ENCODE measurements at regions not wholly inside any gene's neighbourhood (a gene's known extent, or its start where the extent isn't known, plus 50 kb on each side); places are given as distances from the start of the nearest gene placed in this dataset.
A peak's percentile ranks its signal among the peaks of the same experiment; 100 is the strongest.

- no peak for DNase-seq (ENCODE audit: low spot score)
- Mint-ChIP-seq H3K27me3 (ENCODE audit: low read depth) (peaks cover 13% of the 10 kb centered on the region), H3K36me3 (ENCODE audit: low read depth) (no peaks in the 10 kb centered on the region), H3K4me1 (ENCODE audit: low read depth) (no peaks in the 10 kb centered on the region), H3K27ac (no peak overlapping the region), H3K9me3 (no peaks in the 10 kb centered on the region), H3K4me3 (ENCODE audit: low read depth) (no peak overlapping the region)
- intact Hi-C loops (cut with micrococcal nuclease) = no loop called here
These were observed 53.5 kb upstream of the ACSL1 start for GRCh38 chr4:184879271-184879670.

GRCh38 chr4:184882276-184882675 is 56.5 kb upstream of the ACSL1 start:
- H3K27me3 Mint-ChIP-seq (ENCODE audit: low read depth) = peaks cover 13% of the 10 kb centered on the region
- H3K9me3 Mint-ChIP-seq = no peaks in the 10 kb centered on the region
- no peaks in the 10 kb centered on the region for H3K36me3 Mint-ChIP-seq (ENCODE audit: low read depth)
- no peak overlapping the region for H3K4me3 Mint-ChIP-seq (ENCODE audit: low read depth)
- DNase-seq (ENCODE audit: low spot score) = no peak
- H3K27ac Mint-ChIP-seq = no peak overlapping the region
- H3K4me1 Mint-ChIP-seq (ENCODE audit: low read depth) = no peaks in the 10 kb centered on the region
- intact Hi-C loops (cut with micrococcal nuclease) = no loop called here

GRCh38 chr4:184883024-184883423 is 57.3 kb upstream of the ACSL1 start:
- Mint-ChIP-seq H3K27ac (no peak overlapping the region), H3K36me3 (ENCODE audit: low read depth) (no peaks in the 10 kb centered on the region), H3K27me3 (ENCODE audit: low read depth) (peaks cover 14% of the 10 kb centered on the region), H3K4me1 (ENCODE audit: low read depth) (no peaks in the 10 kb centered on the region), H3K9me3 (no peaks in the 10 kb centered on the region), H3K4me3 (ENCODE audit: low read depth) (no peak overlapping the region)
- DNase-seq (ENCODE audit: low spot score) = no peak
- intact Hi-C loops (cut with micrococcal nuclease) = no loop called here

- H3K27me3 Mint-ChIP-seq (ENCODE audit: low read depth) = peaks cover 17% of the 10 kb centered on the region
- no peaks in the 10 kb centered on the region for H3K36me3 Mint-ChIP-seq (ENCODE audit: low read depth)
- H3K27ac Mint-ChIP-seq = no peak overlapping the region
- intact Hi-C loops (cut with micrococcal nuclease) = no loop called here
- no peak for DNase-seq (ENCODE audit: low spot score)
- no peaks in the 10 kb centered on the region for H3K9me3 Mint-ChIP-seq
- H3K4me3 Mint-ChIP-seq (ENCODE audit: low read depth) = no peak overlapping the region
- no peaks in the 10 kb centered on the region for H3K4me1 Mint-ChIP-seq (ENCODE audit: low read depth)
These were observed 59.1 kb upstream of the ACSL1 start for GRCh38 chr4:184884883-184885282.

- peaks cover 17% of the 10 kb centered on the region for H3K27me3 Mint-ChIP-seq (ENCODE audit: low read depth)
- H3K4me1 Mint-ChIP-seq (ENCODE audit: low read depth) = no peaks in the 10 kb centered on the region
- DNase-seq (ENCODE audit: low spot score) = no peak
- H3K27ac Mint-ChIP-seq = no peak overlapping the region
- no peaks in the 10 kb centered on the region for H3K9me3 Mint-ChIP-seq
- H3K36me3 Mint-ChIP-seq (ENCODE audit: low read depth) = no peaks in the 10 kb centered on the region
- no peak overlapping the region for H3K4me3 Mint-ChIP-seq (ENCODE audit: low read depth)
- intact Hi-C loops (cut with micrococcal nuclease) = no loop called here
These were observed 59.8 kb upstream of the ACSL1 start for GRCh38 chr4:184885602-184886001.

- intact Hi-C loops (cut with micrococcal nuclease) = no loop called here
- H3K27me3 Mint-ChIP-seq (ENCODE audit: low read depth) = peaks cover 13% of the 10 kb centered on the region
- no peak for DNase-seq (ENCODE audit: low spot score)
- no peaks in the 10 kb centered on the region for H3K36me3 Mint-ChIP-seq (ENCODE audit: low read depth)
- no peak overlapping the region for H3K4me3 Mint-ChIP-seq (ENCODE audit: low read depth)
- no peak overlapping the region for H3K27ac Mint-ChIP-seq
- no peaks in the 10 kb centered on the region for H3K4me1 Mint-ChIP-seq (ENCODE audit: low read depth)
- no peaks in the 10 kb centered on the region for H3K9me3 Mint-ChIP-seq
These were observed 61.6 kb upstream of the ACSL1 start for GRCh38 chr4:184887333-184887732.

- Mint-ChIP-seq H3K36me3 (ENCODE audit: low read depth) (no peaks in the 10 kb centered on the region), H3K4me3 (ENCODE audit: low read depth) (no peak overlapping the region)
- intact Hi-C loops (cut with micrococcal nuclease) = no loop called here
These were observed 62.2 kb upstream of the ACSL1 start for GRCh38 chr4:184887947-184888346.

GRCh38 chr4:184889666-184890335 is 64.0 kb upstream of the ACSL1 start:
- intact Hi-C loops (cut with micrococcal nuclease) = no loop called here
- no peak for DNase-seq (ENCODE audit: low spot score)
- Mint-ChIP-seq H3K9me3 (no peaks in the 10 kb centered on the region), H3K27ac (no peak overlapping the region), H3K27me3 (ENCODE audit: low read depth) (peaks cover 19% of the 10 kb centered on the region), H3K36me3 (ENCODE audit: low read depth) (no peaks in the 10 kb centered on the region), H3K4me1 (ENCODE audit: low read depth) (no peaks in the 10 kb centered on the region), H3K4me3 (ENCODE audit: low read depth) (no peak overlapping the region)

More at GRCh38 chr4:184887947-184888346, 62.2 kb upstream of the ACSL1 start:
- H3K27me3 Mint-ChIP-seq (ENCODE audit: low read depth) = peaks cover 12% of the 10 kb centered on the region
- H3K4me1 Mint-ChIP-seq (ENCODE audit: low read depth) = no peaks in the 10 kb centered on the region
- DNase-seq (ENCODE audit: low spot score) = no peak
- H3K27ac Mint-ChIP-seq = no peak overlapping the region
- no peaks in the 10 kb centered on the region for H3K9me3 Mint-ChIP-seq

- Mint-ChIP-seq H3K4me3 (ENCODE audit: low read depth) (no peak overlapping the region), H3K9me3 (no peaks in the 10 kb centered on the region), H3K4me1 (ENCODE audit: low read depth) (no peaks in the 10 kb centered on the region), H3K36me3 (ENCODE audit: low read depth) (no peaks in the 10 kb centered on the region), H3K27me3 (ENCODE audit: low read depth) (peaks cover 22% of the 10 kb centered on the region), H3K27ac (no peak overlapping the region)
- intact Hi-C loops (cut with micrococcal nuclease) = no loop called here
- no peak for DNase-seq (ENCODE audit: low spot score)
These were observed 64.7 kb upstream of the ACSL1 start for GRCh38 chr4:184890499-184890898.

- Mint-ChIP-seq H3K27me3 (ENCODE audit: low read depth) (peaks cover 16% of the 10 kb centered on the region), H3K36me3 (ENCODE audit: low read depth) (no peaks in the 10 kb centered on the region), H3K4me3 (ENCODE audit: low read depth) (no peak overlapping the region), H3K9me3 (no peaks in the 10 kb centered on the region), H3K4me1 (ENCODE audit: low read depth) (no peaks in the 10 kb centered on the region), H3K27ac (no peak overlapping the region)
- intact Hi-C loops (cut with micrococcal nuclease) = no loop called here
- no peak for DNase-seq (ENCODE audit: low spot score)
These were observed 66.1 kb upstream of the ACSL1 start for GRCh38 chr4:184891816-184892397.

GRCh38 chr4:184892999-184893398 is 67.2 kb upstream of the ACSL1 start:
- Mint-ChIP-seq H3K9me3 (no peaks in the 10 kb centered on the region), H3K27ac (no peak overlapping the region), H3K4me1 (ENCODE audit: low read depth) (no peaks in the 10 kb centered on the region), H3K36me3 (ENCODE audit: low read depth) (no peaks in the 10 kb centered on the region), H3K4me3 (ENCODE audit: low read depth) (no peak overlapping the region), H3K27me3 (ENCODE audit: low read depth) (peaks cover 15% of the 10 kb centered on the region)
- no peak for DNase-seq (ENCODE audit: low spot score)
- intact Hi-C loops (cut with micrococcal nuclease) = no loop called here

- H3K27ac Mint-ChIP-seq = peak overlapping the region; percentile 1
- no peak overlapping the region for H3K4me3 Mint-ChIP-seq (ENCODE audit: low read depth)
- no peaks in the 10 kb centered on the region for H3K9me3 Mint-ChIP-seq
- H3K4me1 Mint-ChIP-seq (ENCODE audit: low read depth) = no peaks in the 10 kb centered on the region
- no peak for DNase-seq (ENCODE audit: low spot score)
- H3K27me3 Mint-ChIP-seq (ENCODE audit: low read depth) = peaks cover 15% of the 10 kb centered on the region
- intact Hi-C loops (cut with micrococcal nuclease) = no loop called here
- H3K36me3 Mint-ChIP-seq (ENCODE audit: low read depth) = no peaks in the 10 kb centered on the region
These were observed 68.2 kb upstream of the ACSL1 start for GRCh38 chr4:184893801-184894571.

GRCh38 chr4:184895012-184895695 is 69.4 kb upstream of the ACSL1 start:
- no peaks in the 10 kb centered on the region for H3K9me3 Mint-ChIP-seq
- no peak for DNase-seq (ENCODE audit: low spot score)
- H3K27ac Mint-ChIP-seq = no peak overlapping the region
- intact Hi-C loops (cut with micrococcal nuclease) = no loop called here
- H3K36me3 Mint-ChIP-seq (ENCODE audit: low read depth) = no peaks in the 10 kb centered on the region
- no peak overlapping the region for H3K4me3 Mint-ChIP-seq (ENCODE audit: low read depth)
- no peaks in the 10 kb centered on the region for H3K4me1 Mint-ChIP-seq (ENCODE audit: low read depth)
- H3K27me3 Mint-ChIP-seq (ENCODE audit: low read depth) = peaks cover 12% of the 10 kb centered on the region

Measured in activated T-helper 2 cell treated with anti-CD3 and anti-CD28 coated beads, Interferon-gamma antibody, Interleukin-2, Interleukin-4, amounts not matched to agents 10 μg/mL and 5 μg/mL and 100 μg/mL, durations not matched to agents 14 hours and 24 hours and 36 hours (primary cell).